Tibial nerve (tissue), 4 donors: ENCODE measurements at regions not wholly inside any gene's neighbourhood (a gene's known extent, or its start where the extent isn't known, plus 50 kb on each side); places are given as distances from the start of the nearest gene placed in this dataset.

Source experiments
- EP300 ChIP-seq, 2 donors: sonication (generic); formaldehyde crosslinking; IDR thresholded peaks; one replicate each; pipeline ENCODE4 v1.6.1; 2017; ENCODE audit warnings: antibody characterized with exemption in 2 of 2, mild to moderate bottlenecking in 1 of 2
- POLR2A ChIP-seq, 2 donors: fragments of 450-650 bp; IDR thresholded peaks; one replicate each; pipeline ENCODE4 v1.6.1; 2017; ENCODE audit warnings: antibody characterized with exemption in 2 of 2, mild to moderate bottlenecking in 2 of 2, moderate library complexity in 2 of 2
- TF ChIP-seq, protein P1 (sequence below), 5 experiments: fragments of 200-600 bp in 3 of 5; fragments of 450-650 bp in 2 of 5; sonication (generic) in 3 of 5; IDR thresholded peaks; one replicate each; pipeline ENCODE4 v1.5.1; 2016 to 2019; ENCODE audit warnings: antibody characterized with exemption in 5 of 5, mild to moderate bottlenecking in 3 of 5, moderate library complexity in 2 of 5

DNA sequence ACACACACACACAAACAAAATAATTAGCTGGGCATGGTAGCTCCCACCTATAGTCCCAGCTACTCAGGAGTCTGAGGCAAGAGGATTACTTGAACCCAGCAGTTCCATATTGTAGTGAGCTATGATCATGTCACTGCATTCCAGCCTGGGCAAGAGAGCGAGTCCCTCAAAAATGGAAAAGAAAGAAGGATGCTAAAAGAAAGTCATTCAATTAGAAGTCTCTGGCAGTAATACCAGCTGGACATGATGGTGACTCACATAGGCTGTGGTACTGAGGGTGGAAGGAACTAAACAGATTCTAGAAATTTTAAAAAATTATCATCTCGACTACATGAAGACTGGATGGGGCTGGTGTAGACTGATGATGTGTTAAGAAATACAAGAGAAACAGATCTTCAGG is 385.3 kb downstream of the ETV1 start:
- TF ChIP-seq, protein P1, sequence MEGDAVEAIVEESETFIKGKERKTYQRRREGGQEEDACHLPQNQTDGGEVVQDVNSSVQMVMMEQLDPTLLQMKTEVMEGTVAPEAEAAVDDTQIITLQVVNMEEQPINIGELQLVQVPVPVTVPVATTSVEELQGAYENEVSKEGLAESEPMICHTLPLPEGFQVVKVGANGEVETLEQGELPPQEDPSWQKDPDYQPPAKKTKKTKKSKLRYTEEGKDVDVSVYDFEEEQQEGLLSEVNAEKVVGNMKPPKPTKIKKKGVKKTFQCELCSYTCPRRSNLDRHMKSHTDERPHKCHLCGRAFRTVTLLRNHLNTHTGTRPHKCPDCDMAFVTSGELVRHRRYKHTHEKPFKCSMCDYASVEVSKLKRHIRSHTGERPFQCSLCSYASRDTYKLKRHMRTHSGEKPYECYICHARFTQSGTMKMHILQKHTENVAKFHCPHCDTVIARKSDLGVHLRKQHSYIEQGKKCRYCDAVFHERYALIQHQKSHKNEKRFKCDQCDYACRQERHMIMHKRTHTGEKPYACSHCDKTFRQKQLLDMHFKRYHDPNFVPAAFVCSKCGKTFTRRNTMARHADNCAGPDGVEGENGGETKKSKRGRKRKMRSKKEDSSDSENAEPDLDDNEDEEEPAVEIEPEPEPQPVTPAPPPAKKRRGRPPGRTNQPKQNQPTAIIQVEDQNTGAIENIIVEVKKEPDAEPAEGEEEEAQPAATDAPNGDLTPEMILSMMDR (IDR thresholded peaks at IDR 0.05): no peak
- TF ChIP-seq POLR2A (IDR thresholded peaks at IDR 0.05) (no peak), EP300 (IDR thresholded peaks at IDR 0.05) (no peak)
